Gastroesophageal sphincter (tissue), 4 donors: ENCODE measurements at regions not wholly inside any gene's neighbourhood (a gene's known extent, or its start where the extent isn't known, plus 50 kb on each side); places are given as distances from the start of the nearest gene placed in this dataset.

Source experiments
- ATAC-seq: fragments of 150-250 bp; one replicate; pipeline ENCODE4 v1.9.1; 2016; ENCODE audit warnings: mild to moderate bottlenecking, moderate library complexity
- H3K27ac ChIP-seq, 4 donors: fragments of 200-600 bp; sonication (generic) in 3 of 4; 1 replicate in 3 of 4; 2 replicates in 1 of 4; pipeline ENCODE4 v1.5.1; 2016 to 2019
- H3K27me3 ChIP-seq: fragments of 200-600 bp; sonication (generic); one replicate; pipeline ENCODE4 v1.5.1; 2019
- H3K36me3 ChIP-seq, 2 donors: fragments of 200-600 bp; sonication (generic); one replicate each; pipeline ENCODE4 v1.5.1; 2019; ENCODE audit warnings: control low read depth in 1 of 2
- H3K4me1 ChIP-seq, 3 donors: fragments of 200-600 bp; sonication (generic); 1 replicate in 2 of 3; 2 replicates in 1 of 3; pipeline ENCODE4 v1.5.1; 2016 to 2019; ENCODE audit warnings: control low read depth in 2 of 3
- H3K4me3 ChIP-seq, 2 donors: fragments of 200-600 bp; sonication (generic); one replicate each; pipeline ENCODE4 v1.5.1; 2019; ENCODE audit warnings: mild to moderate bottlenecking in 1 of 2, moderate library complexity in 1 of 2
- H3K9me3 ChIP-seq, 3 donors: fragments of 200-600 bp; sonication (generic); one replicate each; pipeline ENCODE4 v1.5.1; 2017 to 2019; ENCODE audit warnings: control low read depth in 2 of 3
- CTCF ChIP-seq, 4 experiments: fragments of 200-600 bp in 2 of 4; fragments of 450-650 bp in 2 of 4; sonication (generic) in 1 of 4; IDR thresholded peaks; one replicate each; pipeline ENCODE4 v1.5.1; 2017 to 2019; ENCODE audit warnings: antibody characterized with exemption in 4 of 4, mild to moderate bottlenecking in 2 of 4, moderate library complexity in 2 of 4
- EP300 ChIP-seq: sonication (generic); formaldehyde crosslinking; IDR thresholded peaks from one replicate; pipeline ENCODE4 v1.6.1; 2017; ENCODE audit warnings: antibody characterized with exemption, mild to moderate bottlenecking
- POLR2A ChIP-seq, 2 donors: fragments of 450-650 bp; IDR thresholded peaks; one replicate each; pipeline ENCODE4 v1.6.1; 2017; ENCODE audit warnings: antibody characterized with exemption in 2 of 2, mild to moderate bottlenecking in 2 of 2, moderate library complexity in 1 of 2
- POLR2AphosphoS5 ChIP-seq: sonication (generic); formaldehyde crosslinking; IDR thresholded peaks from one replicate; pipeline ENCODE4 v1.6.1; 2017; ENCODE audit warnings: antibody characterized with exemption
- WGBS, 2 donors: methylation state at CpG; one replicate each; pipeline ENCODE4 v1.1.5; 2018; ENCODE audit warnings: low coverage in 1 of 2; 5-methylcytosine and 5-hydroxymethylcytosine counted together

- WGBS, 2 donors, result 70 to 83% methylated on average over 3 to 17 of the region's 20 CpGs
- Histone ChIP-seq H3K27me3 (no peaks in the 10 kb centered on the region), H3K4me3 (no peak overlapping the region), H3K4me1 (no peaks in the 10 kb centered on the region), H3K36me3 (no peaks in the 10 kb centered on the region), H3K9me3 (no peaks in the 10 kb centered on the region), H3K27ac (no peak overlapping the region)
- no peak for ATAC-seq
- TF ChIP-seq CTCF (IDR thresholded peaks at IDR 0.05) (no peak), EP300 (no peak), POLR2A (IDR thresholded peaks at IDR 0.05) (no peak), POLR2AphosphoS5 (no peak)
Observed at GRCh38 chr17:77786740-77787505, 171.6 kb upstream of the TNRC6C start.

- H3K4me3 ChIP-seq, result no peak overlapping the region
- H3K36me3 ChIP-seq, result no peaks in the 10 kb centered on the region
- no peaks in the 10 kb centered on the region for H3K27me3 ChIP-seq
- H3K9me3 ChIP-seq, result no peaks in the 10 kb centered on the region
- ATAC-seq, result no peak
- WGBS, 2 donors, result 79 to 82% methylated on average over 5 of the region's 9 CpGs
- no peak overlapping the region for H3K27ac ChIP-seq
- TF ChIP-seq CTCF (IDR thresholded peaks at IDR 0.05) (no peak), POLR2AphosphoS5 (no peak), EP300 (no peak), POLR2A (IDR thresholded peaks at IDR 0.05) (no peak)
- H3K4me1 ChIP-seq, result peaks cover 0 to 6% (median 0%) of the 10 kb centered on the region in 3 donors
Observed at GRCh38 chr17:77790143-77790829, 168.2 kb upstream of the TNRC6C start.

- Histone ChIP-seq H3K4me3 (no peak overlapping the region), H3K27me3 (no peaks in the 10 kb centered on the region), H3K9me3 (no peaks in the 10 kb centered on the region), H3K36me3 (no peaks in the 10 kb centered on the region), H3K4me1 (peaks cover 0 to 26% (median 6%) of the 10 kb centered on the region in 3 donors), H3K27ac (no peak overlapping the region)
- 82 to 90% methylated on average over 3 to 10 of the region's 10 CpGs for WGBS, 2 donors
- TF ChIP-seq CTCF (IDR thresholded peaks at IDR 0.05) (no peak), POLR2AphosphoS5 (no peak), POLR2A (IDR thresholded peaks at IDR 0.05) (no peak), EP300 (no peak)
- ATAC-seq, result no peak
Observed at GRCh38 chr17:77792626-77793025, 165.9 kb upstream of the TNRC6C start.

GRCh38 chr17:77793146-77793970 is 165.1 kb upstream of the TNRC6C start:
- peaks cover 0 to 26% (median 6%) of the 10 kb centered on the region in 3 donors for H3K4me1 ChIP-seq
- TF ChIP-seq POLR2A (IDR thresholded peaks at IDR 0.05), result no peak
- TF ChIP-seq POLR2AphosphoS5, result no peak
- TF ChIP-seq CTCF (IDR thresholded peaks at IDR 0.05), result no peak
- no peak for TF ChIP-seq EP300
- H3K27ac ChIP-seq, result no peak overlapping the region
- ATAC-seq, result no peak
- H3K4me3 ChIP-seq, result no peak overlapping the region
- H3K36me3 ChIP-seq, result no peaks in the 10 kb centered on the region
- no peaks in the 10 kb centered on the region for H3K9me3 ChIP-seq
- H3K27me3 ChIP-seq, result no peaks in the 10 kb centered on the region
- WGBS, 2 donors, result 74 to 89% methylated on average over 9 to 17 of the region's 40 CpGs
